22Rv1 (cell line): ENCODE measurements at regions not wholly inside any gene's neighbourhood (a gene's known extent, or its start where the extent isn't known, plus 50 kb on each side); places are given as distances from the start of the nearest gene placed in this dataset.
"Not testable (repeated sequence)": the region's sequence is repeated elsewhere in the genome, so short reads cannot be mapped to it uniquely, and the experiment has no call there.

ENCODE experiments used
- H3K27ac ChIP-seq: fragments of 450-650 bp; 2 replicates; pipeline ENCODE4 v1.5.1; 2017
- ZFX ChIP-seq: fragments of 450-650 bp; IDR thresholded peaks from 2 replicates; pipeline ENCODE4 v1.6.1; 2017; ENCODE audit warnings: antibody characterized with exemption, borderline replicate concordance
- TF ChIP-seq, protein P1 (sequence below): fragments of 450-650 bp; IDR thresholded peaks from 2 replicates; pipeline ENCODE4 v1.5.1; 2017; ENCODE audit warnings: mild to moderate bottlenecking

DNA sequence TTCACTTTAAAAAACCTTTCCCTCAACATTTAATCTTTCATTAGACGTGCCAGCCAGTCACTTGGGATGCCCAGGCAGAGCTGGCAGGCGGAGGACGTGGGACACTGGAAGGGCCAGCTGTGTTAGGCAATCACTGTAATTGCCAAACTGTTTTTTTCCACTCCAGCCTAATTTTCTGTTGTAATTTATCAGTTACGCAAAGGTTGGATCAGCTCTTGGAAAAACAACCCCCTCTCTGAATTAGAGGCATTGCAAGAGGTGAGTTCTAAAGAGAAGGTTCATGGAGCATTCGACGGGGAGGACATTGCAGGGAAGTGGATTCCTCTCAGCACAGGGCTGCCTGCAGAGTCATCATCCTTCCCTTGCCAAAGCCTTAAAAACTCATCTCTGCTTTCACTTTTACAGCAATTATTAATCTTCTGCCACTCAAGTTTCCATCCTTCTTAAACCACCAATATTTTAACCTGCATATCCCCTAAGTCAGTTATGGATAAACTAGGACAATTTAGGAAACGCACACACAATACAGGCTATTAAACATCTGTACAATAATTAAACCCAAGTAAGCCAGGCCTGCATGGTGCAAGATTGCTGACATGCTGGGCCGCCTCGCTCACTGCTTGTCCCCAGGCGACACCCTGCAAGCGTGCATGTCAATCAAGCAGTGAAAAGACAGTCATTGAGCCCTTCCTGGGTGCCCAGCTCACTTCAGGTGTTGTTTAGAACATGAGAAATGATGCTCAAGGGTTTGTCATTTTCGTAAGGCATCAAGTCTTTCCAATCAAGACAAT, 272.3 kb upstream of the RNF32 start:
- no peak for TF ChIP-seq ZFX
- TF ChIP-seq, protein P1, sequence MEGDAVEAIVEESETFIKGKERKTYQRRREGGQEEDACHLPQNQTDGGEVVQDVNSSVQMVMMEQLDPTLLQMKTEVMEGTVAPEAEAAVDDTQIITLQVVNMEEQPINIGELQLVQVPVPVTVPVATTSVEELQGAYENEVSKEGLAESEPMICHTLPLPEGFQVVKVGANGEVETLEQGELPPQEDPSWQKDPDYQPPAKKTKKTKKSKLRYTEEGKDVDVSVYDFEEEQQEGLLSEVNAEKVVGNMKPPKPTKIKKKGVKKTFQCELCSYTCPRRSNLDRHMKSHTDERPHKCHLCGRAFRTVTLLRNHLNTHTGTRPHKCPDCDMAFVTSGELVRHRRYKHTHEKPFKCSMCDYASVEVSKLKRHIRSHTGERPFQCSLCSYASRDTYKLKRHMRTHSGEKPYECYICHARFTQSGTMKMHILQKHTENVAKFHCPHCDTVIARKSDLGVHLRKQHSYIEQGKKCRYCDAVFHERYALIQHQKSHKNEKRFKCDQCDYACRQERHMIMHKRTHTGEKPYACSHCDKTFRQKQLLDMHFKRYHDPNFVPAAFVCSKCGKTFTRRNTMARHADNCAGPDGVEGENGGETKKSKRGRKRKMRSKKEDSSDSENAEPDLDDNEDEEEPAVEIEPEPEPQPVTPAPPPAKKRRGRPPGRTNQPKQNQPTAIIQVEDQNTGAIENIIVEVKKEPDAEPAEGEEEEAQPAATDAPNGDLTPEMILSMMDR: no peak
- H3K27ac ChIP-seq: no peak overlapping the region

DNA sequence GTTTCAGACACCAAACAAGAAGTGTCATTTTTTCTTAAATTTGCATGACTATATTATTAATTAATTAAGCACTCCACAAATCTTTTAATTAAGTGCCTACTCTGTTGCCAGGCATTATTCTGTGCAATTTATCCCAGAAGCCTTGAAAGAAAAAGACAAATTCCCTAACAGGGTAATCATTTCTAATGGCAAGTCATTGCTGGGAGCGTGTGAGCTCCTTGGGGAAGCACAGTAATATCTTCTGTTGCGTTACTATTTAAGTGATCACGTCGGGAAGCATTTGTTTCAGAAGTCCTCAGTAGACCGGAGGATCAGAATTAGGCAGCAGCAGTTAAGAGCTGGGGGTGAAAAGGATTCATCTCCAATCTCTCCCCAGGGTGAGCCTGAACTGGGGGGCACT, 276.8 kb upstream of the RNF32 start:
- TF ChIP-seq ZFX: no peak
- TF ChIP-seq, protein P1: no peak
- no peak overlapping the region for H3K27ac ChIP-seq

DNA sequence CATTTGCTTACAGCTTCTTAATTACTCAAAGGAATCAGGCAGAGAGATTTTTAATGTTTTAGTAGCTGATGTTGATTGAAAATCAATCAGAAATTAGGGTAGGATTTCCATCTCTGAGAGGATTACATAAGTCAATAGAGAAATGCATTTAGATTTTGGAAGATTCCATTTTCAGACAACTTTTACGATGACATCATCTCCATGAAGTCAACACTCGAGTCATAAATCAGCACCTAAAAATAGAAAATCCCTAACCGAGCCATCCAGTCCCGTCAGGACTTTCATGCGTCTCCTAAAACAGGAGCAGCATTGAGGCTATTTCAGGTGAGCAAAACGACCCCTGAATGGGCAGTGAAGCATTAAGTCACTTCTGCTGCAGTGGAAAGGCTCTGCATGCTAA, 279.7 kb upstream of the RNF32 start:
- no peak for TF ChIP-seq ZFX
- TF ChIP-seq, protein P1: no peak
- no peak overlapping the region for H3K27ac ChIP-seq

DNA sequence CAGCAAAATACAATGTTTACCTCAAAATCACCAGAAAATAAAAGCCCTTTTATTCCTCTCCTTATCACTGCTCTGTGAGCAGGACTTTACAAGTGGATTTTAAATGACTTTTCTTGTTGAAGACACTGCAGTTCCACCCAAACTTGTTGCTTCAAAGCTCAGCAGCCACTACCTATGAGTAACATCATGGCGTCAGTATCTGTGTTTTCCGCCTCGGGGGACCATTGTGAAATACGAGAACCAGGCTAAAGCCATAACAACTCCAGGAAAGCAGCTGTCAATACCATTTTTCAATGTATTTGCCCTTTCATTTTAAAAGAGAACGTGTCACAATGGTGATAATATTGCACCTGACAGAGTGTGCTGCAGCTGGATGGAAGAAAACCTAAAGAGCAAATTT, 284.0 kb upstream of the RNF32 start:
- TF ChIP-seq ZFX: no peak
- TF ChIP-seq, protein P1: no peak
- H3K27ac ChIP-seq: no peak overlapping the region

DNA sequence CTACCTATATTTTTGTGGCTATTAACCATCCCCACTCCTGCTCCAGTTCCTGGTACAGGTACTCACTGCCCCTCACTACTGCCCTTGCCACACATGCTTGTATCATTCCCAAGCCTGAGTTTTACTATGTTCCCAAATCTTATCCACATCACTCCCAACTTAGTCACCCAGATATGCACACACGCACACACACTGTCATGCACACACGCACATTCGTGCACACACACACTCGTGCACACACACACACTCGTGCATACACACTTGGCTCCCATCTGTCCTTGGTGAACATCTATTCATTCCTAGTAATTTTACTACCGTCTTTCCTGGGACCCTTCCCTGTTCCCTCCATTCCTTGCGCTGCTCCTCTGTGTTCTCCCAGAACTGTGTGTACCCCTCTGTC, 287.2 kb upstream of the RNF32 start:
- TF ChIP-seq, protein P1: no peak
- TF ChIP-seq ZFX: no peak

DNA sequence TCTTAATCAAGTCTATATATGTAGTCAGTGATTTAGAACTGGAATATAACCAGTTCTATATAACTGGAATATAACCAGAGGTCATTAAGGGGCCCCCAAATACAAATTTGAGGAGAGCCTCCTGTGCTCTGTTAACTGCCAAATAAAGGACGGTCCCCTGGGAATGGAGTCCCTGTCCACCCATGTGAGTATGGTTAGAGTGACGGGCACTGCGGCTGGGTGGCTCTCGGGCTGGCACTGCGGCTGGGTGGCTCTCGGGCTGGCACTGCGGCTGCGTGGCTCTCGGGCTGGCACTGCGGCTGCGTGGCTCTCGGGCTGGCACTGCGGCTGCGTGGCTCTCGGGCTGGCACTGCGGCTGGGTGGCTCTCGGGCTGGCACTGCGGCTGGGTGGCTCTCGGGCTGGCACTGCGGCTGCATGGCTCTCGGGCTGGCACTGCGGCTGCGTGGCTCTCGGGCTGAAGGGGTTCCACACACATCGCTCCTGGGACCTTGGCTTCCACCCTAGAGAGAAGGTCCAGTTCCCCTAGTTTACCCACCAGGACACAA, 292.8 kb upstream of the RNF32 start:
- H3K27ac ChIP-seq: not testable (repeated sequence)

More for the DNA sequence above, 287.2 kb upstream of the RNF32 start:
- H3K27ac ChIP-seq: no peak overlapping the region

DNA sequence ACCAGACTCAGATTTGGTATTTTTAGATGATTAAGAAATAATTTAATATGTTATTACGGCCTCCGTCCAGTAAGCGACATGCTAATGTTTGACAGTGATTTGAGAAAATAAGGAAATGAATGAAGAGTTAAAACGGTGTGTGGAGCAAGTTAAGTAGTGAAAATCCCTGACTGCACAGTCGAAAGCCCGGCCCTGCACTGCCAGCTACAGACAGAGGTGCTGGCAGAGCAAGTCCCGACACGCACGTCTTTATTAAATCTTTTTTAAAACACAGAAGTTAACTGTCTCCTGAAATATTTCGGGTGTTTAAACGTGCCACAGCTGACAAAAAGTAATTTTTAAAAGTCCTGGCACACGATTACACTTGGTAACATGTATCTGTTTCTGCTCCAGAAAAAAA, 293.4 kb upstream of the RNF32 start:
- H3K27ac ChIP-seq: no peak overlapping the region
- no peak for TF ChIP-seq ZFX
- TF ChIP-seq, protein P1: no peak
